GM23338 (cell line): ENCODE measurements at regions not wholly inside any gene's neighbourhood (a gene's known extent, or its start where the extent isn't known, plus 50 kb on each side); places are given as distances from the start of the nearest gene placed in this dataset.

Experiments used
- ATAC-seq: fragments of 200-7000 bp; cut with Tn5 transposase; 3 replicates; pipeline ENCODE4 v1.9.1; 2020
- DNase-seq: peaks from one replicate; pipeline ENCODE4 v3.0.0-alpha.2; 2015; ENCODE audit warnings: low spot score
- H2AFZ ChIP-seq: fragments of 200-600 bp; sonication (generic); 2 replicates; pipeline ENCODE4 v1.8.0; 2016; ENCODE audit warnings: antibody characterized with exemption, mild to moderate bottlenecking, moderate library complexity
- H3F3A ChIP-seq: fragments of 200-600 bp; sonication (generic); replicated peaks from 2 replicates; pipeline ENCODE4 v1.8.0; 2017; ENCODE audit warnings: antibody characterized with exemption, mixed run types, low read depth
- H3K27ac ChIP-seq: fragments of 200-600 bp; sonication (generic); 2 replicates; pipeline ENCODE4 v1.6.1; 2016; ENCODE audit warnings: low read depth
- H3K27me3 ChIP-seq: fragments of 200-600 bp; sonication (generic); 2 replicates; pipeline ENCODE4 v1.8.0; 2016; ENCODE audit warnings: mild to moderate bottlenecking, mixed run types, moderate library complexity; ENCODE audit not compliant: insufficient read depth
- H3K36me3 ChIP-seq: fragments of 200-600 bp; sonication (generic); 2 replicates; pipeline ENCODE4 v1.8.0; 2016; ENCODE audit warnings: mild to moderate bottlenecking; ENCODE audit not compliant: insufficient read depth
- H3K4me1 ChIP-seq: fragments of 200-600 bp; sonication (generic); 2 replicates; pipeline ENCODE4 v1.8.0; 2016; ENCODE audit warnings: mild to moderate bottlenecking, moderate library complexity; ENCODE audit not compliant: insufficient read depth
- H3K4me2 ChIP-seq: fragments of 200-600 bp; sonication (generic); 2 replicates; pipeline ENCODE4 v1.7.1; 2017; ENCODE audit warnings: mixed run types
- H3K4me3 ChIP-seq: fragments of 200-600 bp; sonication (generic); 2 replicates; pipeline ENCODE4 v1.6.1; 2016; ENCODE audit warnings: mixed run types
- H3K79me2 ChIP-seq: fragments of 200-600 bp; sonication (generic); replicated peaks from 2 replicates; pipeline ENCODE4 v1.8.0; 2017; ENCODE audit warnings: mild to moderate bottlenecking; ENCODE audit not compliant: insufficient read depth
- H3K9me2 ChIP-seq: fragments of 200-600 bp; sonication (generic); 2 replicates; pipeline ENCODE4 v1.8.0; 2017; ENCODE audit not compliant: insufficient read depth
- H4K20me1 ChIP-seq: fragments of 200-600 bp; sonication (generic); replicated peaks from 2 replicates; pipeline ENCODE4 v1.8.0; 2017; ENCODE audit warnings: mild to moderate bottlenecking; ENCODE audit not compliant: insufficient read depth
- H3K27ac Mint-ChIP-seq: 2 replicates; pipeline ENCODE4 v1.8.0; 2020; ENCODE audit warnings: inconsistent platforms, mild to moderate bottlenecking, moderate library complexity, mixed read lengths
- H3K27me3 Mint-ChIP-seq: 3 replicates; pipeline ENCODE4 v1.8.0; 2022; ENCODE audit warnings: low read depth, mild to moderate bottlenecking, moderate library complexity, mixed read lengths, inconsistent platforms; ENCODE audit not compliant: insufficient read depth, poor library complexity
- H3K36me3 Mint-ChIP-seq: 3 replicates; pipeline ENCODE4 v1.8.0; 2021; ENCODE audit warnings: low read depth, mild to moderate bottlenecking, inconsistent platforms, moderate library complexity, mixed read lengths
- H3K4me1 Mint-ChIP-seq: 3 replicates; pipeline ENCODE4 v1.8.0; 2020; ENCODE audit warnings: mild to moderate bottlenecking, inconsistent platforms, mixed read lengths
- H3K4me3 Mint-ChIP-seq: 3 replicates; pipeline ENCODE4 v1.8.0; 2021; ENCODE audit warnings: moderate library complexity, mild to moderate bottlenecking, inconsistent platforms, mixed read lengths
- H3K9me3 Mint-ChIP-seq: 3 replicates; pipeline ENCODE4 v1.8.0; 2020; ENCODE audit warnings: moderate library complexity, mild to moderate bottlenecking, inconsistent platforms, mixed read lengths
- CREB1 ChIP-seq: fragments of 250-450 bp; sonication (Bioruptor Pico); IDR thresholded peaks from 2 replicates; pipeline ENCODE4 v1.5.0; 2020; ENCODE audit warnings: low read depth, mild to moderate bottlenecking, moderate library complexity
- EZH2 ChIP-seq: fragments of 200-600 bp; sonication (generic); IDR thresholded peaks from one replicate; pipeline ENCODE4 v1.8.0; 2017; ENCODE audit warnings: antibody characterized with exemption, mild to moderate bottlenecking, low read depth; ENCODE audit not compliant: unreplicated experiment
- EZH2phosphoT487 ChIP-seq: fragments of 200-600 bp; sonication (generic); IDR thresholded peaks from one replicate; pipeline ENCODE4 v1.8.1; 2018; ENCODE audit warnings: antibody characterized with exemption; ENCODE audit not compliant: unreplicated experiment
- NANOG ChIP-seq: IDR thresholded peaks from 2 replicates; pipeline ENCODE4 v1.6.1; 2016; ENCODE audit warnings: antibody characterized with exemption, borderline replicate concordance
- POLR2AphosphoS5 ChIP-seq: IDR thresholded peaks from 2 replicates; pipeline ENCODE4 v1.6.1; 2016; ENCODE audit warnings: antibody characterized with exemption, low read depth
- STAT1 ChIP-seq: IDR thresholded peaks from one replicate; pipeline ENCODE4 v1.6.1; 2016; ENCODE audit warnings: antibody characterized with exemption; ENCODE audit not compliant: unreplicated experiment
- ZNF114 ChIP-seq: fragments of 250-450 bp; sonication (Bioruptor Pico); IDR thresholded peaks from 2 replicates; pipeline ENCODE4 v1.5.0; 2020; ENCODE audit warnings: mild to moderate bottlenecking, moderate library complexity
- ZNF331 ChIP-seq: fragments of 250-450 bp; sonication (Bioruptor Pico); IDR thresholded peaks from 2 replicates; pipeline ENCODE4 v1.5.0; 2020; ENCODE audit warnings: low read depth, mild to moderate bottlenecking, moderate library complexity
- TF ChIP-seq, protein P1 (sequence below), 2 experiments: fragments of 200-600 bp in 1 of 2; sonication (generic) in 1 of 2; conservative IDR thresholded peaks; 2 replicates each; pipeline versions ENCODE4 v1.5.1 to v1.6.1; 2016 to 2017; ENCODE audit warnings: antibody characterized with exemption in 2 of 2, low read depth in 2 of 2, mild to moderate bottlenecking in 2 of 2, moderate library complexity in 1 of 2
- TF ChIP-seq, protein P2 (sequence below): fragments of 250-450 bp; sonication (Bioruptor Pico); IDR thresholded peaks from 2 replicates; pipeline ENCODE4 v1.5.0; 2020; ENCODE audit warnings: mild to moderate bottlenecking, moderate library complexity
- TF ChIP-seq, protein P3 (sequence below): IDR thresholded peaks from one replicate; pipeline ENCODE4 v1.6.1; 2018; ENCODE audit warnings: antibody characterized with exemption; ENCODE audit not compliant: unreplicated experiment
- TF ChIP-seq, protein P4 (sequence below): IDR thresholded peaks from 2 replicates; pipeline ENCODE4 v1.6.1; 2016; ENCODE audit warnings: antibody characterized with exemption

DNA sequence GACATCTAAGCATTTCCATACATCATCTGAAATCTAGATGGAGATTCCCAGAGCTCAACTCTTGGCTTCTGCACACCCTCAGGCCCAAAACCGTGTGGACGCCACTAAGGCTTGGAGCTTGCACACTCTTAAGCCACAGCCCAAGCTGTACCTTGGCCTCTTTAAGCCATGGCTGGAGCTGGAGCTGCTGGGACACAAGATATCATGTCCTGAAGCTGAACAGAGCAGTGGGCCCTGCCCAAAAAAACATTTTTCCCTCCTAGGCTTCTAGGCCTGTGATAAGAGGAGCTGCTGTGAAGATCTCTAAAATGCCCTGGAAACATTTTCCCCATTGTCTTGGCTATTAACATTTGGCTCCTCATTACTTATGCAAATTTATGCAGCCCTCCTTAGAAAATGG is 188.7 kb upstream of the MBNL1 start:
- H3K27me3 Mint-ChIP-seq, result no peaks in the 10 kb centered on the region

More for the DNA sequence above, 188.7 kb upstream of the MBNL1 start:
- Histone ChIP-seq H3K4me1 (peaks cover 16% of the 10 kb centered on the region), H4K20me1 (no peaks in the 10 kb centered on the region), H3K27me3 (no peaks in the 10 kb centered on the region), H3F3A (no peaks in the 10 kb centered on the region), H3K27ac (no peak overlapping the region), H3K36me3 (no peaks in the 10 kb centered on the region), H2AFZ (no peak overlapping the region), H3K79me2 (no peaks in the 10 kb centered on the region), H3K4me3 (no peak overlapping the region), H3K4me2 (no peak overlapping the region), H3K9me2 (no peaks in the 10 kb centered on the region)
- ATAC-seq (no peak), DNase-seq (no peak)
- no peak overlapping the region for H3K27ac Mint-ChIP-seq
- H3K36me3 Mint-ChIP-seq, result peaks cover 14% of the 10 kb centered on the region
- peaks cover 19% of the 10 kb centered on the region for H3K9me3 Mint-ChIP-seq
- H3K4me3 Mint-ChIP-seq, result no peak overlapping the region
- peaks cover 14% of the 10 kb centered on the region for H3K4me1 Mint-ChIP-seq
- TF ChIP-seq, protein P1, sequence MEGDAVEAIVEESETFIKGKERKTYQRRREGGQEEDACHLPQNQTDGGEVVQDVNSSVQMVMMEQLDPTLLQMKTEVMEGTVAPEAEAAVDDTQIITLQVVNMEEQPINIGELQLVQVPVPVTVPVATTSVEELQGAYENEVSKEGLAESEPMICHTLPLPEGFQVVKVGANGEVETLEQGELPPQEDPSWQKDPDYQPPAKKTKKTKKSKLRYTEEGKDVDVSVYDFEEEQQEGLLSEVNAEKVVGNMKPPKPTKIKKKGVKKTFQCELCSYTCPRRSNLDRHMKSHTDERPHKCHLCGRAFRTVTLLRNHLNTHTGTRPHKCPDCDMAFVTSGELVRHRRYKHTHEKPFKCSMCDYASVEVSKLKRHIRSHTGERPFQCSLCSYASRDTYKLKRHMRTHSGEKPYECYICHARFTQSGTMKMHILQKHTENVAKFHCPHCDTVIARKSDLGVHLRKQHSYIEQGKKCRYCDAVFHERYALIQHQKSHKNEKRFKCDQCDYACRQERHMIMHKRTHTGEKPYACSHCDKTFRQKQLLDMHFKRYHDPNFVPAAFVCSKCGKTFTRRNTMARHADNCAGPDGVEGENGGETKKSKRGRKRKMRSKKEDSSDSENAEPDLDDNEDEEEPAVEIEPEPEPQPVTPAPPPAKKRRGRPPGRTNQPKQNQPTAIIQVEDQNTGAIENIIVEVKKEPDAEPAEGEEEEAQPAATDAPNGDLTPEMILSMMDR (conservative IDR thresholded peaks at IDR 0.05; ENCODE audit: low read depth in 2 of 2), result no peak
- TF ChIP-seq ZNF331 (CRISPR knock-in tag), result no peak
- TF ChIP-seq, protein P2, sequence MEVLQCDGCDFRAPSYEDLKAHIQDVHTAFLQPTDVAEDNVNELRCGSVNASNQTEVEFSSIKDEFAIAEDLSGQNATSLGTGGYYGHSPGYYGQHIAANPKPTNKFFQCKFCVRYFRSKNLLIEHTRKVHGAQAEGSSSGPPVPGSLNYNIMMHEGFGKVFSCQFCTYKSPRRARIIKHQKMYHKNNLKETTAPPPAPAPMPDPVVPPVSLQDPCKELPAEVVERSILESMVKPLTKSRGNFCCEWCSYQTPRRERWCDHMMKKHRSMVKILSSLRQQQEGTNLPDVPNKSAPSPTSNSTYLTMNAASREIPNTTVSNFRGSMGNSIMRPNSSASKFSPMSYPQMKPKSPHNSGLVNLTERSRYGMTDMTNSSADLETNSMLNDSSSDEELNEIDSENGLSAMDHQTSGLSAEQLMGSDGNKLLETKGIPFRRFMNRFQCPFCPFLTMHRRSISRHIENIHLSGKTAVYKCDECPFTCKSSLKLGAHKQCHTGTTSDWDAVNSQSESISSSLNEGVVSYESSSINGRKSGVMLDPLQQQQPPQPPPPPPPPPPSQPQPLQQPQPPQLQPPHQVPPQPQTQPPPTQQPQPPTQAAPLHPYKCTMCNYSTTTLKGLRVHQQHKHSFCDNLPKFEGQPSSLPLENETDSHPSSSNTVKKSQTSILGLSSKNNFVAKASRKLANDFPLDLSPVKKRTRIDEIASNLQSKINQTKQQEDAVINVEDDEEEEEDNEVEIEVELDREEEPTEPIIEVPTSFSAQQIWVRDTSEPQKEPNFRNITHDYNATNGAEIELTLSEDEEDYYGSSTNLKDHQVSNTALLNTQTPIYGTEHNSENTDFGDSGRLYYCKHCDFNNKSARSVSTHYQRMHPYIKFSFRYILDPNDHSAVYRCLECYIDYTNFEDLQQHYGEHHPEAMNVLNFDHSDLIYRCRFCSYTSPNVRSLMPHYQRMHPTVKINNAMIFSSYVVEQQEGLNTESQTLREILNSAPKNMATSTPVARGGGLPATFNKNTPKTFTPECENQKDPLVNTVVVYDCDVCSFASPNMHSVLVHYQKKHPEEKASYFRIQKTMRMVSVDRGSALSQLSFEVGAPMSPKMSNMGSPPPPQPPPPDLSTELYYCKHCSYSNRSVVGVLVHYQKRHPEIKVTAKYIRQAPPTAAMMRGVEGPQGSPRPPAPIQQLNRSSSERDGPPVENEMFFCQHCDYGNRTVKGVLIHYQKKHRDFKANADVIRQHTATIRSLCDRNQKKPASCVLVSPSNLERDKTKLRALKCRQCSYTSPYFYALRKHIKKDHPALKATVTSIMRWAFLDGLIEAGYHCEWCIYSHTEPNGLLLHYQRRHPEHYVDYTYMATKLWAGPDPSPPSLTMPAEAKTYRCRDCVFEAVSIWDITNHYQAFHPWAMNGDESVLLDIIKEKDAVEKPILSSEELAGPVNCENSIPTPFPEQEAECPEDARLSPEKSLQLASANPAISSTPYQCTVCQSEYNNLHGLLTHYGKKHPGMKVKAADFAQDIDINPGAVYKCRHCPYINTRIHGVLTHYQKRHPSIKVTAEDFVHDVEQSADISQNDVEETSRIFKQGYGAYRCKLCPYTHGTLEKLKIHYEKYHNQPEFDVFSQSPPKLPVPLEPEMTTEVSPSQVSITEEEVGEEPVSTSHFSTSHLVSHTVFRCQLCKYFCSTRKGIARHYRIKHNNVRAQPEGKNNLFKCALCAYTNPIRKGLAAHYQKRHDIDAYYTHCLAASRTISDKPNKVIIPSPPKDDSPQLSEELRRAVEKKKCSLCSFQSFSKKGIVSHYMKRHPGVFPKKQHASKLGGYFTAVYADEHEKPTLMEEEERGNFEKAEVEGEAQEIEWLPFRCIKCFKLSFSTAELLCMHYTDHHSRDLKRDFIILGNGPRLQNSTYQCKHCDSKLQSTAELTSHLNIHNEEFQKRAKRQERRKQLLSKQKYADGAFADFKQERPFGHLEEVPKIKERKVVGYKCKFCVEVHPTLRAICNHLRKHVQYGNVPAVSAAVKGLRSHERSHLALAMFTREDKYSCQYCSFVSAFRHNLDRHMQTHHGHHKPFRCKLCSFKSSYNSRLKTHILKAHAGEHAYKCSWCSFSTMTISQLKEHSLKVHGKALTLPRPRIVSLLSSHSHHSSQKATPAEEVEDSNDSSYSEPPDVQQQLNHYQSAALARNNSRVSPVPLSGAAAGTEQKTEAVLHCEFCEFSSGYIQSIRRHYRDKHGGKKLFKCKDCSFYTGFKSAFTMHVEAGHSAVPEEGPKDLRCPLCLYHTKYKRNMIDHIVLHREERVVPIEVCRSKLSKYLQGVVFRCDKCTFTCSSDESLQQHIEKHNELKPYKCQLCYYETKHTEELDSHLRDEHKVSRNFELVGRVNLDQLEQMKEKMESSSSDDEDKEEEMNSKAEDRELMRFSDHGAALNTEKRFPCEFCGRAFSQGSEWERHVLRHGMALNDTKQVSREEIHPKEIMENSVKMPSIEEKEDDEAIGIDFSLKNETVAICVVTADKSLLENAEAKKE (CRISPR knock-in tag), result no peak
- TF ChIP-seq CREB1 (CRISPR knock-in tag), result no peak
- no peak for TF ChIP-seq EZH2phosphoT487
- no peak for TF ChIP-seq EZH2
- TF ChIP-seq, protein P3, sequence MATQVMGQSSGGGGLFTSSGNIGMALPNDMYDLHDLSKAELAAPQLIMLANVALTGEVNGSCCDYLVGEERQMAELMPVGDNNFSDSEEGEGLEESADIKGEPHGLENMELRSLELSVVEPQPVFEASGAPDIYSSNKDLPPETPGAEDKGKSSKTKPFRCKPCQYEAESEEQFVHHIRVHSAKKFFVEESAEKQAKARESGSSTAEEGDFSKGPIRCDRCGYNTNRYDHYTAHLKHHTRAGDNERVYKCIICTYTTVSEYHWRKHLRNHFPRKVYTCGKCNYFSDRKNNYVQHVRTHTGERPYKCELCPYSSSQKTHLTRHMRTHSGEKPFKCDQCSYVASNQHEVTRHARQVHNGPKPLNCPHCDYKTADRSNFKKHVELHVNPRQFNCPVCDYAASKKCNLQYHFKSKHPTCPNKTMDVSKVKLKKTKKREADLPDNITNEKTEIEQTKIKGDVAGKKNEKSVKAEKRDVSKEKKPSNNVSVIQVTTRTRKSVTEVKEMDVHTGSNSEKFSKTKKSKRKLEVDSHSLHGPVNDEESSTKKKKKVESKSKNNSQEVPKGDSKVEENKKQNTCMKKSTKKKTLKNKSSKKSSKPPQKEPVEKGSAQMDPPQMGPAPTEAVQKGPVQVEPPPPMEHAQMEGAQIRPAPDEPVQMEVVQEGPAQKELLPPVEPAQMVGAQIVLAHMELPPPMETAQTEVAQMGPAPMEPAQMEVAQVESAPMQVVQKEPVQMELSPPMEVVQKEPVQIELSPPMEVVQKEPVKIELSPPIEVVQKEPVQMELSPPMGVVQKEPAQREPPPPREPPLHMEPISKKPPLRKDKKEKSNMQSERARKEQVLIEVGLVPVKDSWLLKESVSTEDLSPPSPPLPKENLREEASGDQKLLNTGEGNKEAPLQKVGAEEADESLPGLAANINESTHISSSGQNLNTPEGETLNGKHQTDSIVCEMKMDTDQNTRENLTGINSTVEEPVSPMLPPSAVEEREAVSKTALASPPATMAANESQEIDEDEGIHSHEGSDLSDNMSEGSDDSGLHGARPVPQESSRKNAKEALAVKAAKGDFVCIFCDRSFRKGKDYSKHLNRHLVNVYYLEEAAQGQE, result no peak
- TF ChIP-seq STAT1, result no peak
- TF ChIP-seq, protein P4, sequence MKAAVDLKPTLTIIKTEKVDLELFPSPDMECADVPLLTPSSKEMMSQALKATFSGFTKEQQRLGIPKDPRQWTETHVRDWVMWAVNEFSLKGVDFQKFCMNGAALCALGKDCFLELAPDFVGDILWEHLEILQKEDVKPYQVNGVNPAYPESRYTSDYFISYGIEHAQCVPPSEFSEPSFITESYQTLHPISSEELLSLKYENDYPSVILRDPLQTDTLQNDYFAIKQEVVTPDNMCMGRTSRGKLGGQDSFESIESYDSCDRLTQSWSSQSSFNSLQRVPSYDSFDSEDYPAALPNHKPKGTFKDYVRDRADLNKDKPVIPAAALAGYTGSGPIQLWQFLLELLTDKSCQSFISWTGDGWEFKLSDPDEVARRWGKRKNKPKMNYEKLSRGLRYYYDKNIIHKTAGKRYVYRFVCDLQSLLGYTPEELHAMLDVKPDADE, result no peak
- TF ChIP-seq POLR2AphosphoS5, result no peak
- no peak for TF ChIP-seq ZNF114 (CRISPR knock-in tag)
- no peak for TF ChIP-seq NANOG
